ENCODE measurements at regions not wholly inside any gene's neighbourhood (a gene's known extent, or its start where the extent isn't known, plus 50 kb on each side); places are given as distances from the start of the nearest gene placed in this dataset.
A peak's percentile ranks its signal among the peaks of the same experiment; 100 is the strongest.
"Not testable (repeated sequence)": the region's sequence is repeated elsewhere in the genome, so short reads cannot be mapped to it uniquely, and the experiment has no call there.

DNA sequence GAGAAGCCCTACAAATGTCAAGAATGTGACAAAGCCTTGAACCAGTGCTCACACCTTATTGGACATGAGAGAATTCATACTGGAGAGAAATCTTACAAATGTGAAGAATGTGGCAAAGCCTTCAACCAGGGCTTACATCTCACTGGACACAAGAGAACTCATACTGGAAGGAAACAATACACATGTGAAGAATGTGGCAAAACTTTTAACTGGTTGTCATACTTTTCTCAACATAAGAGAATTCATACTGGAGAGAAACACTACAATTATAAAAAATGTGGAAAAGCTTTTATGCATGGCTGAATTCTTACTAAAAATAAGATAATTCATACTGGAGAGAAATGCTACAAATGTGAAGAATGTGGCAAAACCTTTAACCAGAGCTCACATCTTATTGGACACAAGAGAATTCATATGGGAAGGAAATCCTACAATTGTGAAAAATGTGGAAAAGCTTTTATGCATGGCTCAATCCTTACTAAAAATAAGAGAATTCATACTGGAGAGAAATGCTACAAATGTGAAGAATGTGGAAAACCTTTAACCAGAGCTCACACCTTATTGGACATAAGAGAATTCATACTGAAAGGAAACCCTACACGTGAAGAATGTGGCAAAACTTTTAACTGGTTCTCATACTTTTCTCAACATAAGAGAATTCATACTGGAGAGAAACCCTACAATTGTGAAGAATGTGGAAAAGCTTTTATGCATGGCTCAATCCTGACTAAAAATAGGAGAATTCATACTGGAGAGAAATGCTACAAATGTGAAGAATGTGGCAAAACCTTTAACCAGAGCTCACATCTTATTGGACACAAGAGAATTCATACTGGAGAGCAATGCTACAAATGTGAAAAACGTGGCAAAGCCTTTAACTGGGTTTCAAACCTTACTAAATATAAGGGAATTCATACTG lies 350.6 kb upstream of the NUPR2 start:
- DNase-seq (ENCODE audit: low read depth, low spot score) = not testable (repeated sequence)

DNA sequence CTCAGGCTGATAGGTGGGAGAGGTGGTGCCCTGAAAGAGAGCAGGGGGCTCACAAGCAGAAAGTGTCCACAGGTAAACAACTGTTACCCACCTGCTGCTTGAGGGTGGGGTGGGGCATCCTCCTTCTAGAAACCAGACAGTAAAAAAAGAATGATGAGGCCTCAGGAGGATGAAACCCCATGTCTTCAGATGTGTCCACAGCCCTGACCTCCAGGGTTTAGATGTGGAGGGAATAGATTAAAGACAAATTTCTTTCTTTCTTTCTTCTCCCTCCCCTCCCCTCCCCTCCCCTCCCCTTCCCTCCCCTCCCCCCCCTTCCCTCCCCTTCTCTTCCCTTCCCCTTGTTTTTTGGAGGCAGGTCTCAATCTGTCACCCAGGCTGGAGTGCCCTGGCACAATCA lies 333.5 kb upstream of the NUPR2 start:
- no peak for DNase-seq (ENCODE audit: low read depth, low spot score)

- DNase-seq (ENCODE audit: low read depth, low spot score) = no peak
These were observed 331.9 kb upstream of the NUPR2 start for GRCh38 chr7:56447864-56448693.

DNA sequence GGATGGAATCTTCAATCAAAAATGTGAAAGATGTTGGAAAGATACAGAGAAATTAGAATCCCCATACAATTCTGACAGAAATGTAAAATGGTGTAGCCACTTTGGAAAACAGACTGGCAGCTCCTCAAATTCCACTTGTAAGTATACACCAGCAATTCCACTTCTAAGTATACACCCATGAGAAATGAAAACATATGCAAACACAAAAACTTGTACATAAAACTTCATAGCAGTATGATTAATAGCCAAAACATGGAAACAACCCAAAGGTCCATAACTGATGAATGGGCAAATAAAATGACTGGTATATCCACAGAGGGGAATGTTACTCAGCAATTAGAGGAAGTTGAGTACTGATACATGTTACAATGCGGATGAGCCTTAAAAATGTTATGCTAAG lies 304.3 kb upstream of the NUPR2 start:
- not testable (repeated sequence) for DNase-seq (ENCODE audit: low read depth, low spot score)

DNA sequence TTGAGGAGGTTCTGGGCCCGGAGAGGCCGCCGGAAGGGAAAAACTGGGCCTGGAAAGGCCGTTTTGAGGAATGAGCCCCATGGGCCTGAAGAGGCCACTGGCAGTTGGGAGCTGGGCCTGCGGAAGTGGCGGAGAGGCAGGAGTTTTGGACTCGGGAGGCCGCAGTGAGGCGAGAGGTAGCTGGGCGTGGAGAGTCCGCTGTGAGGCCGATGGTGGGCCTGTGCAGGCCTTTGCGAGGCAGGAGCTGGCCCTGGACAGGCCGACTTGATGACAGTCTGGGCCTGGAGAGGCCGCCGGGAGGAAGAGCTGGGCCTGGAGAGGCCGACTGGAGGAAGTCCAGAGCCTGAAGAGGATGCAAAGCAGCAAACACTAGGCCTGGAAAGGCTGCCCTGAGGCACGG lies 259.0 kb upstream of the NUPR2 start:
- no peak for DNase-seq (ENCODE audit: low read depth, low spot score)

GRCh38 chr7:56374666-56375065 lies 258.4 kb upstream of the NUPR2 start:
- not testable (repeated sequence) for DNase-seq (ENCODE audit: low read depth, low spot score)

GRCh38 chr7:56373314-56373713 lies 257.1 kb upstream of the NUPR2 start:
- DNase-seq (ENCODE audit: low read depth, low spot score) = peak; percentile 67

DNA sequence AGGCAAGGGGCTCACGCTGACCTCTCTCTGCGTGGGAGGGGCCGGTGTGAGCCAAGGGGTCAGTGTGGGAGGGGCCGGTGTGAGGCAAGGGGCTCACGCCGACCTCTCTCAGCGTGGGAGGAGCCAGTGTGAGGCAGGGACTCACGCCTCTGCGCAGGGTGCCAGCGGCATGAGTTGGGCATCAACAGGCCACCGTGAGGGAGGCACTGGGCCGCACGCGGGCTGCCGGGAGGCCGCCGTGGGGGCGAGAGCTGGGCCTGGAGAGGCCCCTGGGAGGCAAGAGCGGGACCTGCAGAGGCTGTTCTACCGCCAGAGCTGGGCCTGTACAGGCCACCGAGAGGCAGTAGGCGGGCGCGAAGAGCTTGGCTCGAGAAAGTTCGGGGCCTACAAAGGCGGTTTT lies 255.6 kb upstream of the NUPR2 start:
- DNase-seq (ENCODE audit: low read depth, low spot score) = peak; percentile 16

GRCh38 chr7:56370208-56370872 lies 254.1 kb upstream of the NUPR2 start:
- not testable (repeated sequence) for DNase-seq (ENCODE audit: low read depth, low spot score)

DNA sequence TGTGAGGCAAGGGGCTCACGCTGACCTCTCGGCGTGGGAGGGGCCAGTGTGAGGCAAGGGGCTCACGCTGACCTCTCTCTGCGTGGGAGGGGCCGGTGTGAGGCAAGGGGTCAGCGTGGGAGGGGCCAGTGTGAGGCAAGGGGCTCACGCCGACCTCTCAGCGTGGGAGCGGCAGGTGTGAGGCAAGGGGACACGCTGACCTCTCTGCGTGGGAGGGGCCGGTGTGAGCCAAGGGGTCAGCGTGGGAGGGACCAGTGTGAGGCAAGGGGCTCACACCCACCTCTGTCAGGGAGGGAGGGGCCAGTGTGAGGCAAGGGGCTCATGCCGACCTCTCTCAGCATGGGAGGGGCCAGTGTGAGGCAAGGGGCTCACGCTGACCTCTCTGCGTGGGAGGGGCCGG lies 251.7 kb upstream of the NUPR2 start:
- DNase-seq (ENCODE audit: low read depth, low spot score) = not testable (repeated sequence)

GRCh38 chr7:56367411-56367810 lies 251.2 kb upstream of the NUPR2 start:
- peak; percentile 14 for DNase-seq (ENCODE audit: low read depth, low spot score)

- DNase-seq (ENCODE audit: low read depth, low spot score) = not testable (repeated sequence)
These were observed 250.5 kb upstream of the NUPR2 start for GRCh38 chr7:56366701-56367100.

DNA sequence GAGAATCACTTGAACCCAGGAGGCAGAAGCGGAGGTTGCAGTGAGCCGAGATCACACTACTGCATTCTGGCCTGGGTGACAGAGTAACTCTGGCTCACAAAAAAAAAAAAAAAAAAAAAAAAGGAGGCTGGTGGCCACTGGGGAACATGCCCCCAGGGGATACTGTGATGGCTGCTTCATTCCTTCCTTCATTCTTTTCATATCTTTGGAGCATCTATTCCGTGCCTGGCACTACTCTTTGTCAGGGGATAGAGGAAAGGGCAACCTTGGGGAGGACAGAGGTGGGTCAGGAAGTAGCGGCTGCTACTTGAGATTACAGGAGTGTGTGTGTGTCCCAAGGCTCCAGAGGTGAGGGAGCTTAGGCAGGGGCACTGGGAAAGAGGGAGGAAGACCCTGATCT lies 236.4 kb upstream of the NUPR2 start:
- DNase-seq (ENCODE audit: low read depth, low spot score) = not testable (repeated sequence)

GRCh38 chr7:56351181-56351580 lies 235.0 kb upstream of the NUPR2 start:
- not testable (repeated sequence) for DNase-seq (ENCODE audit: low read depth, low spot score)

- DNase-seq (ENCODE audit: low read depth, low spot score) = not testable (repeated sequence)
These were observed 232.1 kb upstream of the NUPR2 start for GRCh38 chr7:56348311-56348710.

DNA sequence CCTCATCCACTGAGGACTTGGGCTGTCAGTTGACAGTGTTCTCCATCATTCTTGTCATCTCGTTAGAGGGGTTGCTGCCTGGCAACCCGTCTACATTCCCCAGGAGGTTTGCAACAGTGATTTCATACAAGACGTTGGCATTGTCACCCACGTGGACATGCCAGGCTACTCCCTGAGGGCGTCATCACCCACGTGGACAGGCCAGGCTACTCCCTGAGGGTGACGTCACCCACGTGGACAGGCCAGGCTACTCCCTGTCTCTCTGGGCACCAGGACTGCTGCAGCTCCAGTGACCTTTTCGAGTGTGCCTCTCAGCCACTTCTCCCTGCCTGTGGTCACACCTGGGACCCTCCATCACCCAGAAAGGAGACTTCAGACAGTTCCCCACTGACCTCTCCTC lies 212.1 kb upstream of the NUPR2 start:
- not testable (repeated sequence) for DNase-seq (ENCODE audit: low read depth, low spot score)

GRCh38 chr7:56290548-56290947 lies 174.3 kb upstream of the NUPR2 start:
- DNase-seq (ENCODE audit: low read depth, low spot score) = no peak

DNA sequence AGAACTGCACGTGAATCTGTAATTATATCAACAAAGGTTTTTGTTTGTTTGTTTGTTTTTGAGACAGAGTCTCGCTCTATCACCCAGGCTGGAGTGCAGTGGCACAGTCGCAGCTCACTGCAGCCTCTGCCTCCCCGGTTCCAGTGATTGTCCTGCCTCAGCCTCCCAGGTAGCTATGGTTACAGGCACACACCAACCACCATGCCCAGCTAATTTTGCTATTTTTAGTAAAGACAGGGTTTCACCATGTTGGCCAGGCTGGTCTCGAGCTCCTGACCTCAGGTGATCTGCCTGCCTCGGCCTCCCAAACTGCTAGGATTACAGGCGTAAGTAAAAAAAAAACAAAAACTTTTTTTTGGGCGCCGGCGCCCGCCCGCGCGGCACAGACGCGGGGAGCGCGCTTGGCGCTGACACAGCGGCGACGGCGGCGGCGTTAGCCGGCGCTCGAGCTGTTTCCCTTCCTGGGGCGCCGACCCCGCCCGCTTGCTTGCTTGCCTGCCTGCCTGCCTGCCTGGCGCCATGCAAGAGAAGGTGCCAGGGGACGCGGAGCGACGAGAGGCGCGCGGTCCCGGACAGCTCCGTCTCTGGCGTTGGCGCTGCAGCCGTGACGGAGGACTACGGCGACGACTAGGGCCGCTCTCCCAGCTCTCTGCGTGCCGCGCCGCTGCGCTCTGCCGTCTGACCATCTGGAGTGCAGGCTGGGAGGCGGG lies 171.4 kb upstream of the NUPR2 start:
- DNase-seq (ENCODE audit: low read depth, low spot score) = no peak

DNA sequence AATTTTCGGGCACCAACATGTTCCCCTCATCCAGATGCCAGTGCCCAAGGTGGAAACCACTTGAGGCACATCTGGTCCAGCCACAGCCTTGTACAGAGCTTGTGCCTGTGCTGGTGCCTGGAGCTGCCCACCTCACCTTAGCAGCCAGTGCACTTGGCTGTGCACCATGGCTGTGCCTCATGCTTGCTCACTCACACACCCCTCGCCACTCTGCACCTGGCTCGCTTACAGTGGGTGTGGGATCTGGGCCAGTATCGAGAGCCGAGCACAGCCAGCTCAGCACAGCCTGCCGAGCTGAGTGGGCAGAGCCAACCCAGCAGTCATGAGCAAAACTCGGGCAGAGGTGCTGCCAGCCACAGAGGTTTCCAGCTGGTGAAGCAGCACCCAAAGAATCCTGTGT lies 139.9 kb upstream of the NUPR2 start:
- DNase-seq (ENCODE audit: low read depth, low spot score) = no peak

DNA sequence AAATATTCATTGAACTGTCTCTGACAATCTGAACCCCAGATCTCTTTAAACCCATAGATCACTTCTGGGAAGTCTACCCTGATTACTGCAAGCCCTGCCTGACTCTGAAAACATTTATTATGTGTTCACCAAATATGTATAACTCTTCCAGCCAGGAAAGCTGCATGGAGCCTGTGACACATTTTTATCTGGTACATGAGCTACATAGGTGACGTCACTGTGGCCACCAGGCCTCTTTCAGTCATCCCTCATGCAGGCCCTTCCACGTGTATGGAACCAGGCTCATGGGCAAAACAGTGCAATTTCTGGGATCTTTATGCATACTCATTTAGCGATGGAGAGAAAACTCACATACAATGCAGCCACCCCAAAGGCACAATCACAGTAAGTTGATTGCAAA lies 133.9 kb upstream of the NUPR2 start:
- no peak for DNase-seq (ENCODE audit: low read depth, low spot score)

GRCh38 chr7:56229631-56230030 lies 113.4 kb upstream of the NUPR2 start:
- no peak for DNase-seq (ENCODE audit: low read depth, low spot score)

Measured in activated naive CD8-positive, alpha-beta T cell treated with anti-CD3 and anti-CD28 coated beads, Interleukin-2, amount 50 U/mL, for 16 hours (primary cell).